ENCODE measurements at regions not wholly inside any gene's neighbourhood (a gene's known extent, or its start where the extent isn't known, plus 50 kb on each side); places are given as distances from the start of the nearest gene placed in this dataset.
"Not testable (repeated sequence)": the region's sequence is repeated elsewhere in the genome, so short reads cannot be mapped to it uniquely, and the experiment has no call there.

GRCh38 chr6:74170550-74170949, 474.5 kb downstream of the CD109 start:
- not testable (repeated sequence) for TF ChIP-seq CTCF (conservative IDR thresholded peaks at IDR 0.05); ZFX (IDR thresholded peaks at IDR 0.05)
